ENCODE measurements at regions not wholly inside any gene's neighbourhood (a gene's known extent, or its start where the extent isn't known, plus 50 kb on each side); places are given as distances from the start of the nearest gene placed in this dataset.
"Not testable (repeated sequence)": the region's sequence is repeated elsewhere in the genome, so short reads cannot be mapped to it uniquely, and the experiment has no call there.

DNA sequence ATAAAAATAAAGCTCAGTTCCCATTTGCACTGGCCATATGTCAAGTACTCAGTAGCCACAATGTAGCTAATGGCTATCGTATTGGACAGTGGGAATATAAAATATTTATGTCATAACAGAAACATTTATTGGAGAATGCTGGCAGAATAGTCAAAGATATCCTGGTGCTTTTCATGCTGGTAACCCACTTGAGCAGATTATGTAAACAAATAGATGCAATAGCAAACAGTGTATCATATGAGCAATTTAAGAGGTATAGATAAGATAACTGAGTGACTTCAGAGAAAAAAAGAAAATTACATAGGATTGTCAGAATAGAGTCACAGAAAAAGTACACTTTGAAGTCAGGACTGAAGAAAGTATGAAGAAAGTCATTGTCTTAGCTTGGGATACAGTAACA, 426.6 kb downstream of the NDFIP2 start:
- no peak for DNase-seq

DNA sequence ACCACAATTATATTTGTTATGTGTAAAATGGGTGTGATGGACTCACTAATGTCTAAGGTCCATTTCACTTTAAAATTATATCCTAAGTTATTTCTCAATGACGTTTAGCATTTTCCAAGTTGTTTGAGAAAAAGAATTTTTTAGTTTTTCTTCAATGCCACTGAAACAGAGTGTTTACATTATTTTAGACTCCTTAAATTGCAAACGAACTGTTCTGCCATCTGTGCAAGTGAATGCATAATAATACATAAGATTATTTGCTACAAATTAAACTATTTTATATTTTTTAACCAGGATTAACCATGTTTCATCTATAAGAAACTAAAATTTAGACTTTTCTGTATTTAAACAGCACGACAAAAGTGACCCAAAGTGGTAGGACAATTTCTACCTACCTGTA, 425.4 kb downstream of the NDFIP2 start:
- DNase-seq, result no peak

DNA sequence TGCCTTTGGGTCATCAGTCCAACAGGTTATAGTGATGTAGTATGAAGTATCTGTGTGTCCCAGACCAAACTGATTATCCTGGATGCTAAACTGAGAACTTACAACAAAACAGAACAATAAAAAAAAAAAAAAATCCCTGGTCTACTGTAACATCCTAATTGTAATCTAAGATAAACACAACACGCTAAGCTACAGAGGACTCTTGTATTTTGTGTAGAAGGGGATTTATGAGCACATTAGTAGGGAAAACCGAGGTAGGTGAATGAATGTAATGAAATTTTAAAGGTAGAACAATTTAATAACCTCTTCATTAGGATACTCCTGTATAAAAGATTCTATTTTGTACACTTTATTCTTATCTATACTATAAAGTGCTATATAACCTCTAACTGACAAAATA, 424.1 kb downstream of the NDFIP2 start:
- DNase-seq, result no peak

DNA sequence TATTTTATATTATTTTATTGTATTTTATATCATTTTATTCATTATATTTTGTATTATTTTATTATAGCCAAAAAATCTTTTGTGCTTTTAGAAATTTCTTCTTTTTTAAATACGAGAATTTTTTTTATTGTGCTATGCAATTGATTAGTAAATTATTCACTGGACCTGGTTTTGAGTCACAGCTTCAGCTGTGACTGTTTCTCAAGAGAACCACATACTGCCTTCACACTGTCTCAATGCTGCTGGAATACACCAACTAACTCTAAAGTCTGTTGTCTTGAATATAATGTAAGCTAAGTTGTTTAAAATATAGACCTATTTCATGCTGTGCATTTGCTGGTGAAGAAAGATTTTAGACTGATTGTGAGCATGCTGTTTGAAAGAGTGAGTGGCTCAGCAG, 423.6 kb downstream of the NDFIP2 start:
- DNase-seq, result no peak

DNA sequence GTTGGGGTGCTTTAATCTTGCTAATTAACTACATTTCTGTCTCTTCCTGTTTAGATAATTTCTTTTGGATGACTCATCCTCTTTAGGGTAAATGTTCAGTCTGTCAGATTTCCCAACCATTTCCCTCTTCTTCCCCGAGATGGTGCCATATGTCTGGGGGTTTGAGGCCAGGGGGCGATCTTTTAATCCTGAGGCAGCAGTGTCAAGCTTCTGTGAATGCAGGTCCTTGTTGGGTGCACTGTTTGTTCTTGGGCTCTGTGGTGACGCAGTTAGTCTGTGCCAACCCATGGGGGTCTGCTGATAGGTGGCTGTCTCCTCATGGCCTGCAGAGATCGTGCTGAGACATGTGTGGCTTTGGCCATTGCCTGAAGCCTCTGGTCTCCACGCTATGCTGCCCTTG, 420.4 kb downstream of the NDFIP2 start:
- DNase-seq, result no peak

DNA sequence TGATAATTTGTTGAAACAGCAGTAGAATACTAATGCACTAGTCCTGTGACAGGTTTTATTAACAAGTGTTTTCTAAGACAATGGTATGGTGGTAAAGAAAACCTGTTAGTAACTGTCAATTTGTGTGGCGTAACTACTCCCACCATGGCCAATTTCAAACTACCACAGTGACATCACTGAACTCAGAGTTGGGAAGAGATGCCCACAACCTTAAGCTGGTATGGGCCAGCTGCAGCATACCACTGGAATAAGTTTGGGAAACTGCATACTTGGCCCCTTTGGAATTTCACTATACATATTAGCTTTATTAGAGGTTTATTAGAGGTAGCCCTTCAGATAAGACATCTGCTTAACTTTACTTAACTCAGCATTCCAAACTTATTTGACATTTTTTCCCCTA, 419.4 kb downstream of the NDFIP2 start:
- no peak for DNase-seq

DNA sequence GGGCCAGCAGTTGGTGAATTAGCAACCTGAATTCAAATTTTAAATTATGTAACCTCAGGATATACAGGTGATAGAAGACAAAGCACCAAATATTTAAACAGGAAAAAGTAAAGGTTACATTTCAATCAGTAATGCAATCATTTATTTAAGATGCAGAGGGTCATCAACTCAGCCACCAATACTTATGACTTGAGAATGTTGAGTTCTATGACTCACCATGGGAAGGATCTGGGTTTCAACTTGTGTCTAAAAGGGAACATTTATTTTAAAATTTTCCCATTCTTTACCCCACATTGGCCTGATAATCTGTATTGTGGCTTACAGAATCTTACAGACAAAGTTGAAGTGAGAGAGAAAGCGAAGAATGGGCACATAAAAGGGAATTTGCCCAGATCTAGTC, 418.0 kb downstream of the NDFIP2 start:
- no peak for DNase-seq

DNA sequence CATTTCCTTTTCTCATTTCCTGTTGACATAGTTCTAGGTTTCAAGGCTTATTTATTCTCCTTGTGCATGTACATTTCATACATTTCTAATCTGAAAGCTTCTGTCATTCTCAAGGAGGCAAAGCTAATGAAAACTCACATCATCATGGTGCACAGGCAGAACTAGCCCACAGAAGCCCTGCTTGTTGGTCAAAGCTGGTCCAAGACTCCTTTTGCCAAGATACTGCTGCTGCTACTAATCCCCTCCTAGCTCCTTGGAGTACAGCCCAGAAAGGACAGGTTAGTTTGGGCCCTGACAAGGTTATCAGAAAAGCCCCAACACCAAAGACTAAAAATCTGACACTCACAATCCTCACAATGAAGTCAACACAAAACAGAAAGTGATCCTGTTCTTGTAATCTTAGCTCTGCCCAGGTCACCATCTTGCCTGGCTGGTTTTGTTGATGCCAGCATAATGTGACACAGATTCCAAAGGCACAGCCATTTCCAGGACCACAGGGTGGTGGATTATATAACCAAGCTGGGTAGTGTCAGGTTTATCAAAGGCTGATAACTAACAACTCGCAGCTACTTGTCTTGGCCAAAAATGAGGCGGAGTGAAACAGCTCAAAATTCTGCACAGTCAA, 417.4 kb downstream of the NDFIP2 start:
- DNase-seq, result no peak

DNA sequence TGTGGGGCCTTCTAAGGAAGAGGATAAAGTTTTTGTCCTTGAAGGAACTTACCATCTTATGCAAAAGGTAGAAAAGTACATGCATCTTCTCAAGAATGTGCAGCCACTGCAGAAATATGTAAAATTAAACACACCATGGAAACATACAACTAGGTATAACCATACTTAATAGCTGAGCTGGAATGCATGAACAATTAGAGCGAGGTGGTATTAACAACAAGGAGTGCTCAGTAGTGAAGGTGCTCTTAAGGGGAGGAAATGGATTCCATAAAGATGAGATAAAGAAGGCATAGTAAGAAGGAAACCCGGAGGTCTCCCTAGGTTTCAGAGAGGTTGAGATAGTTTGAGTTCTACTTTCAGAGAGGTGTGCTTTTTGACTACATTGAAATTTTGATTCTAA, 415.9 kb downstream of the NDFIP2 start:
- no peak for DNase-seq

DNA sequence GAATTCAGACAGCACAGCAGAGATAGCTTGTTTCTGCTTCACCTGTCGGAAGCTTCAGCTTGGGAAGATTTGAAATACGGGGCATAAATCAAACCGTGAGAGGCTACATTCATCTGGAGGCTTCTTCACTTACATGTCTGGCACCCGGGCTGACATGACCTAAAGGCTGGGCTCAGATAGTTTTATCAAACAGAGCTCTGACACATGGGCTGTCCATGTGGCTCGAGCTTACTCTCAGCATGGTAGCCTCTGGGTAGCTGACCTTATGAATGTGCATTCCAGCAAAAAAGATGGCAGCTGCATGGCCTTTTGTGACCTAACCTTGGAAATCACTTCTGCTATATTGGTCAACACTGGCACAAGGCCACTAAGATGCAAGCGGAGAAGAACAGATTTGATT, 414.5 kb downstream of the NDFIP2 start:
- DNase-seq, result no peak

DNA sequence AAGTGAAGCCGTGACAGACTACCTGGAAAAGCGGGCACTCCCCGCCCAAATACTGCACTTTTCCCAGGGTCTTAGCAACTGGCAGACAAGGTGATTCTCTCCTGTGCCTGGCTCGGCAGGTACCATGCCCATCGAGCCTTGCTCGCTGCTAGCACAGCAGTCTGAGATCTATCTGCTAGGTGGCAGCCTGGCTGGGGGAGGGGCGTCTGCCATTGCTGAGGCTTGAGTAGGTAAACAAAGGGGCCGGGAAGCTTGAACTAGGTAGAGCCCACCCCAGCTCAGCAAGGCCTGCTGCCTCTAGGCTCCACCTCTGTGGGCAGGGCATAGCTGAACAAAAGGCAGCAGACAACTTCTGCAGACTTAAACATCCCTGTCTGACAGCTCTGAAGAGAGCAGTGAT, 406.3 kb downstream of the NDFIP2 start:
- not testable (repeated sequence) for DNase-seq

DNA sequence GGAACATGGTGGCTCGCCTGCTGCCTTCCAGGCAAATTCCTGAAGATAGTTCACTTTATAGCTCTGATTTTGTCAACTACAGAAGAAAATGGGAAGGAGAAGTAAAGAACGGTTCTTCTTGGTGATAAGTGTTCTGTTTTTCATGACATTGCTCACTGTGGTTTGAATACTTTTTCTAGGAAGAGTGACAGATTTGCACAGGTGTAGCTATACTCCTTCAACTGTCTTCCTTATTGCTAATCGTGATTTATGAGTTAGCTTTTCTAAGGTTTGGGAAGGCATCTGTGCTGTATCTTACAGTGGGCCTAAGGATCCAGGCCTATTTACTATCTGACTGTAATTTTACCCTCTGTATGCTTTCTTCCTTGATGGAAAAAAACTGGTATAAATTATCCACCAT, 405.6 kb downstream of the NDFIP2 start:
- no peak for DNase-seq

DNA sequence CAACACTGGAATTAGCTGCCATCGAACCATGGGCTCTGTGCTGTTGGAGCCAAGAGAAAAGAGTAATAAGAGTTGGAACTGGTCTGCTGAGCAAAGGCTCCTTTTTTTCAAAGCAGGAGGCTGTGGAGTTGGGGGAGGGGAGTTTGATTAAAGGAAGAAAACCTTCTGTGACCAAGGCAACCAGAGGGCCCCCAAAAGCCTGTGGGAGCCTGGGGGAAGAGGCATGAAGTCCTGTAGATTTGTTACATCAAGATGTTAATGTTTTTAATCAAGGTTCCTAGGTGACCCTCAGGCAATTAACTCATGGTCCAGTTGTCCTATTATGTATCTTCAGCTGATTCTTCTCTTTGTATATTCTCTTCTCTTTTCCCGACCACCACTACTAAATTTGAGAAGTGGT, 403.9 kb downstream of the NDFIP2 start:
- no peak for DNase-seq

DNA sequence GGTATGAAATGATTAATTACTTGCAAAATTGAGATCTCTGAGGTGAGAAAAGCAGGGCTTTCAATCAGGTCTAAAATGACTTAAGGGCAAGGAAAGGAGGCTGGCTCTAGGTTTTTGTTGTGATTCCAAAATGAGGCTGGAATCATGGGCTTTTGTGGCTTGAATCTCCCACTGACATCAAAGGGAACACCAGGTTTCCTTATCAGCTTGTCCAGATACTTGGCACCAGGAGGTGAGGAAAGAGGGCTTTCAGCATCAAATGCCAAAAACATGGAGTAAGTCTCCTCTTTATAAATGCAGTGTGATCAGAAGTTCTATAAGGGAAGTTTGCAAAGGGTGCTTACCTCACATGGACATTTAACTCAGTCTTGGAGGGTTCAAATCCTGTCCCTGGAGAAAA, 402.3 kb downstream of the NDFIP2 start:
- DNase-seq, result no peak

DNA sequence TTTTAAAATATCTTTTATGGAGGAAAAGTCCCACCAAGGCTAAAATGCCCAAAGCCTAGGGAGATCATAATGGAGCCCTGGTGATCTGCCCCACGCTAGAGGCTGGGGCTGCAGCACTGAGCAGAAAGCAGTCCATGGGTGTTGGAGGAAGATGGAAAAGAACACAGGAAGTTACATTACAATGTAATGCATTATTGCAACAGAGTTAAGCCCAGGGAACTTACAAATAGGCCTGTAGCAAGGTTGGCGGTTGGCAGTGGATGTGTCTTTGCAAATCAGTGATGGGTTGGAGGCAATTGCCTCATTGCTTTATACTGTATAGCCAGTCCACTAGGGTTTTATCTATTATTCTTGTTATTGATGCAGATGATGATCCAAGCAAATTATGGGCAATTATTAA, 399.9 kb downstream of the NDFIP2 start:
- no peak for DNase-seq

DNA sequence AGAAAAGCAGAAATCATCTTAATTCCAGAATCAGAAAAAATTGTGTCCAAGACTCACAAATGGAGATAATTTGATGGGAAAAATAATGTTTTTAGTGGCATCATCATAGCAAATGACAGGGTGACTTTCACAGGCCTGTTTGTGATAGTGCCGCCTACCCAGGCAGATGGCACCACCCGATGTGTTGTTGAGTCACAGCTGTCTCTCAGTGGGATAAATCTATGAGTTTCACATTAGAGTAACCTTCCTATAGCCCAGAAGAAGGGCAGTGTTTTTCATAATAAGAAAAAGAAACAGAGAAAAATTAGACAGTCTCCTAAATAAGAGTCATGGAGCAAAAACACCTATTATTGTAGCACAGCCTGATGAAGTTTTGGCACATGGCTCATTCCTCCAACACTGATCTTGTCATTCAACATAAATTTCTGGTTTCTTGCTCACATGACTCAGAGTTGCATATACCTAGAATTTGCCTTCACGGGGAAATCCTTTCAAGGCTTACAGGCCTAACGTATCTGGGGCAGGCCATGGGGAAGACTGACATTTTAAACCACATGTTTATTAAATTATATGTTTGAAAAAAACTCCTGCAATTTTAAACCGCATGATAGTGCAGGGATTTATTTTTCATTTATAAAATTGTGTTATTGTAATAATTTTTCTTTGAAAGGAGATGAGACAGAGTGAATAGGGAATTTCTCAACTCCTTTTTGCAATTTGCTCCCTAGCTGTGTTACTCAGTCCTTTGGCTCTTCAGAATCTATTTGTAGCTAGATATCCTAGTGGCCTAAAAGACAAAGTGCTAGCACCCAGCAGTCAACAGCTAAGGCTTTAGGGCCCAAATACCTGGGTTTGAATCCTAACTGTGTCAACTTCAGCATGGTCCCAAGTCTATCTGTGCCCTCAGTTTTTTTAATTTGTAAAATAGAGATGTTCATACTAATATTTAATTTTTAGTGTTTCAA, 393.7 kb downstream of the NDFIP2 start:
- DNase-seq, result no peak

DNA sequence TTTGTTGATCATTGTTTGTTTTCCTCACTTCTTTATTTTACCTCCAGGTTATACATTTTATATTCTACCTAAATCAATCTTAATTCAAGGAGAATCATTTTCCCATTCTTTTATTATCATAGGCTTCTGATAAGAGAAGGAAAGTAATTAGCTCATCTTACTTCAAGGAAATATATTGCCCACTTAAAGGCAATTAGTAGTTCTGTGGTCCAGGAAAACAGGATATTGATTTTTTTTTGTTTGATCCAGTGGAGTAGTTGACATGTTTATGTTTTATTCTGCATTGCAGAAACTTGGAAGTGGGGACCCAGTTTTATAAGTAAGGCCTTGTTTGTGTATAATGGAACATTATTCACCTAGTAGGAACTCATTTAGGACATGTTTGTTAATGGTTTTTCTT, 390.6 kb downstream of the NDFIP2 start:
- no peak for DNase-seq

DNA sequence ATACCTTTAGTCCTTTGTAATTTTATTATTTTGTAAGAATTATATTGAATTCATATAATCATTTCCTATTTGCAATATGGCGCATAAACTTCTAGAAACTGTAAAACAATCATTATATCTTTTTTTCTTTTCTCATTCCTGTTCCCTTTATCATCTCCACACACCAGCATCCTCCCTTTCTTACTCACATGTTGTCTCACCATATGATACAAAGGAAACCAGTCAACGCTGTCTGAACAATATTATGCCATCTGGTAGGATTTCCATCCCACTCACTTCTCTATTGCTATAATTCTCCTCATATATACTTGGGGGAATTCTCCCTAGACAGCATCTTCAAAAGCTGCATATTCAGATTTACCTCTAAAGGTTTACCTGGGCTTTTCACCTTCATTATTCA, 389.8 kb downstream of the NDFIP2 start:
- no peak for DNase-seq

DNA sequence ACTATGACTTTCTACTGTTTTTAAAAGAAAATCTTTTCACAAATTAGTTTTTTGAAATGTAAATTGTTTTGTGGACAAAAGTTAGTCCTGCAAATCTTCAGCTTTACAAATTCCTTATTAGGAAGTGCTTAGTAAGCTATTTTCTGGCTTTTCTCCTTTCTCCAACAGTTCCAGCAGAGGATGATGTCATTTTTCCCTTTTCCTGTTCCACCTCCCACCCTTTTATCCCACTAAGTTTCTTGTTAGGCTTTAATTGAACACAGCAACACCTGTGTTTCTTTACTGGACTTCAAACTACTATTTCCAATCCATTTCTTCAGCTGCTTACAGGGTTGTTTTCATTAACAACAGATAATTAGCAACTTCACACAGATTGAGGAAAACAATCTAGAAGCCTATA, 389.2 kb downstream of the NDFIP2 start:
- no peak for DNase-seq

DNA sequence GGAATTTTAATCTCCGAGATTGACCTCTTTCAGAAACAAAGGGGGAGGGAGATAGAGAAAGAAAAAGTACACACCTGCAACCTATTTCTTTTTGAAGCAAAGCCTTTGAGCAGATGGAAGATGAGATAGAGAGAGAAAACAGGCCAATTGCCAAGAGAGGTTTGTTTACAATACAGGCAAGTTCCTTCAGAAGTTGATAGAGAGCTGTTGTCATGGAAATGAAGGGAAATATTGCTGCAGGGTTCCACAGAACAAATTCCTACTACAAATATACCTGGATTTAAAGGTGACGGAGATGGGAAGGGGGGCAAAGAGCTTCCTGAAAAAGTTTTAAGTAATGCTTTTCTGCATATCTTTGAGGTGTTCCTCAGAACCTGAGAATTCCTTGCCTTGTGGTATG, 388.4 kb downstream of the NDFIP2 start:
- DNase-seq, result no peak

DNA sequence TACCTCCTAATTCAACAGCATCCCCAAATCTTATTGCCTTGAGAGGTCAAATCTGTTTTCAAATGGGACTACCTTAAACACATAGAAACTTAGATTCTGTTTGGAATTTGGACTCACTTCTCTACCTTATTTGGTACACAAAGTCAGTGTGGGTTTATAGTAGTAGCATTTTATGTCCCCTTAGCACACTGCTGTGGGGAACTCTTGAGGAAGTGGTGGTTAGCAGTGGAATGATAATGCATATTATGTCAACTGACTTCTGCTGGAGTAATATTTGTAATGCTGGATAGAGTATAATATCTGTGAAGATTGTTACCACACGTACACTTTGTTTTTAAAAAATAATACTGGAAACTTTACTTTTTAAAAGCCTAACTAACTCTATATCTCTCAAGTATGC, 386.3 kb downstream of the NDFIP2 start:
- no peak for DNase-seq

DNA sequence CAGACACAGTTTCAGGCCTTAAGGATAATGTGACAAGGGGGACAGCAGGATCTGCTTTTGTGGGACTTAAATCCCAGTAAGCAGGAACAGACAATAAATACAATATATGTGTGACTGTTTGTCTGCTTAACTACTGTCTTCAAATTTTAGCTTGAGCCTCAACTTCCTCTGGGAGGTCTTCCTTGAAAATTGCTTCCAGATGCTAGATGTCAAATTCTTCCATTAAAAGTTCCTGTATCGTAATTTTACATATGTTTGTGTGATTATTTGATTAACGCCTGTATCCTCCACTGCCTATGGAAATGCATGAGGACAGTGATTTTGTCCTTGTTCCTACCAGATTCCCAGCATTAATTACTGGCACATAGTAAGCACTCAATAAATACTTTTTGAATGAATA, 385.5 kb downstream of the NDFIP2 start:
- DNase-seq, result no peak

DNA sequence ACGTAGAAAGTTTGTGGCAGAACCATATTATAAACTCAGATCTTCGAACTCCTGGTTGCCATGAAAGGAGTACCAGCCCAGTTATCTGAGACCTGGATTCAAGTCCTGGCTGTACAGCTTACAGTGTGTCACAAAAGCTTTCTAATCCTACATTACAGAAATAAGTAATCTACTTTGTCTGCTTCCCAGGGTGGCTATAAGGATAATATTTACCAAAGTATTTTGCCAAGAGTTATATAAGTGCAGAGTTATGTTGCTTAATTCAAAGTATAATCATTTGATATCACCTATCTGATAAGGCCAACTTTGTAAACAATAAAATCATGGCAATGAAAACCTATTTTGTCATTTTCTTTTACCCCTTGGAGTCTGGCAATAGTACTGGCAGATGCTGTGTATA, 381.6 kb downstream of the NDFIP2 start:
- no peak for DNase-seq

DNA sequence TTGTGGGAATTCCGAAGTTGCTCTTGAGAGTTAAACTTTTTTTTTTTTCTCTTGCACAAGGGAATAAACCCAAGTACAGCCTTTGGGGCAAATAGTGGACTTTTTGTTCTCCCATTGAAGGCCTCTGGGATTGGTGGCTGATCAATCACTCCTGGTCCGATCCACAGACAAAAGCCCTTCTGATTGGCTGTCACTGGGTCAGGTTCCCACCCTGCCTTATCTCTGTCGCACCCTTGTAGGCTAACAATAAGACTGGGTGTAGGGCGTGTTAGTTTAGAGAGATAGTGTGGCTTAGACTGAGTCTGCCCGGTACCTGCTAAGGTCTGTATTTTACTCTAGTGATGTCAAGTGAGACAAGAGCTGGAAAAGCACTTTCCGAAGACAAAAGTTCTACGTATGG, 380.8 kb downstream of the NDFIP2 start:
- DNase-seq, result no peak

DNA sequence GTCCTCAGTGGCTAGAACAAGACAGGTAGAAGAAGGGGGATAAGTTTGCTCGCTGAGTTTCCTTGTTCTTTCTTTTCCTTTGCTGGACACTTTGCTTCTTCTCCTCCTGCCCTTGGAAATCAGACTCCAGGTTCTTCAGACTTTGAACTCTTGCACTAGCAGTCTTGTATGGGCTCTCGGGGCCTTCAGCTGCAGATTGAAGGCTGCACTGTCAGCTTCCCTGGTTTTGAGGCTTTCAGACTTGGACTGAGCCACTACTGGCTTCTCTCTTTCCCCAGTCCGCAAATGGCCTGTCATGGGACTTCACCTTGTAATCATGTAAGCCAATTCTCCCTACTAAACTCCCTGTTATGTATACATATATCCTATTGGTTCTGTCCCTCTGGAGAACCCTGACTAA, 379.8 kb downstream of the NDFIP2 start:
- no peak for DNase-seq
